ENCODE measurements at regions not wholly inside any gene's neighbourhood (a gene's known extent, or its start where the extent isn't known, plus 50 kb on each side); places are given as distances from the start of the nearest gene placed in this dataset.
"Not testable (repeated sequence)": the region's sequence is repeated elsewhere in the genome, so short reads cannot be mapped to it uniquely, and the experiment has no call there.

GRCh38 chr4:66475596-66475995 is 805.3 kb upstream of the EPHA5 start:
- intact Hi-C loops (cut with micrococcal nuclease) = no loop called here

DNA sequence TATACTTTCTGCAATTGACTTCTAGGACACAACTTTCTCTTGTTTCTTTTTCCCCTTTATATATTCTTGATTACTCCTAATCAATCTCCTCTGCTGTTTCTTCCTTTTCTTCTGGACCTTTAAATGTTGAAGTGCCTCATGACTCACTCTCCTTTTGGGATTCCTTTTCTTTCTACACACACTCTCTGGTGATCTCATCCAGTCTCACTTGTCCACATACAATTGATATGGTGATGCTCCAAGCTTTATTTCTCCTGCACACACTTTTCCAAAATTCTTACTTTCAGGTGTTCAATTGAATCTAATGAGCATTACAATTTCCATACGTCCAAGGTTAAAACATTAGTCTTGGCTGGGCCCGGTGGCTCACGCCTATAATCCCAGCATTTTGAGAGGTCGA is 794.8 kb upstream of the EPHA5 start:
- intact Hi-C loops (cut with micrococcal nuclease) = no loop called here

- intact Hi-C loops (cut with micrococcal nuclease) = not testable (repeated sequence)
These were observed 792.6 kb upstream of the EPHA5 start for GRCh38 chr4:66462890-66463289.

DNA sequence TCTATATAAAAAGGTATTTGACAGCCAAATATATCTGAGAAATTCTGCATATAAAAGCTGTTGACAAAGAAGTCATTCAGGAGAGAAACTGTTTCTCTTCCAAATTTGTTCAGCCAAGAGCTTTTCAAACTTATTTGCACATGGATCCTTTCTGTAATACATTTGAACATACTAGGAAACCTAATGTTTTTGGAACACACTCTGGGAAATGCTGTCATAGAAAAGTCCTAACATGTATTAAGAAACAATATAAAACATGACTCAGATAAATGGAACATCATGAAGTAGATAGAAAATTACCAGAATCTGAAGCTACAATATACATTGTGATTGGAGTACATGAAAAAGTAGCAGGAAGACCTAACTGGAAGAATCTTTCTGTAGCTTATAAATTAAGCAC is 781.5 kb upstream of the EPHA5 start:
- intact Hi-C loops (cut with micrococcal nuclease) = no loop called here

DNA sequence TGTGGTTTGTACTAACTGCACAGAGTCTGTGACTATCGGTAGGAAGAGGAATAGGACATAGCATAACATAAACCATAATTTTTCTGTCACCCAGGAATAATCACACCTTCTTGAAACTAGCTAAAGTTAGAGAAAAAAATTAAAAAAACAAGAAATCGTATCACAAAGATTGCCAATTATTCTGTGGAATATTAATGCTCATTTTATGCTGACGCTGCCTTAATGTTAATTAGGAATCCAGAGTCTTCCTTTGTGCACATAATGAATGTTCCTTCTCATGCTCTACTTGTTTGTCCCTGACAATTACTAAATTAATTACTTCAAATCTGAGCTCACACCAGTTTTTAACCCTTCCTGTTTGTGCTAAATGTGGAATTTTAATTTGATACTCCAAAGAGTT is 772.7 kb upstream of the EPHA5 start:
- intact Hi-C loops (cut with micrococcal nuclease) = no loop called here

GRCh38 chr4:66439508-66439907 is 769.2 kb upstream of the EPHA5 start:
- intact Hi-C loops (cut with micrococcal nuclease) = no loop called here

DNA sequence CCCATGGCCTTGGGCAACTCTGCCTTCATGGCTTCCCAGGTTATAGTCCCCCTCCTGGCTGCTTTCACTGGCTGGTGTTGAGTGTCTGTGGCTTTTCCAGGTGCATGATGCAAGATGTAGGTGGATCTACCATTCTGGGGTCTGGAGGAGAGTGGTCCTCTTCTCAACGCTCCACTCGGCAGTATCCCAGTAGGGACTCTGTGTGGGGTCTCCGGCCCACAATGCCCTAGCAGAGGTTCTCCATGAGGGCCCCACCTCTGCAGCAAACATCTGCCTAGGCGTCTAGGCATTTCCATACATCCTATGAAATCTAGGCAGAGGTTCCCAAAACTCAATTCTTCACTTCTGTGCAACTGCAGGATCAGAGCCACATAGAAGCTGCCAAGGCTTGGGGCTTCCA is 763.4 kb upstream of the EPHA5 start:
- intact Hi-C loops (cut with micrococcal nuclease) = no loop called here

DNA sequence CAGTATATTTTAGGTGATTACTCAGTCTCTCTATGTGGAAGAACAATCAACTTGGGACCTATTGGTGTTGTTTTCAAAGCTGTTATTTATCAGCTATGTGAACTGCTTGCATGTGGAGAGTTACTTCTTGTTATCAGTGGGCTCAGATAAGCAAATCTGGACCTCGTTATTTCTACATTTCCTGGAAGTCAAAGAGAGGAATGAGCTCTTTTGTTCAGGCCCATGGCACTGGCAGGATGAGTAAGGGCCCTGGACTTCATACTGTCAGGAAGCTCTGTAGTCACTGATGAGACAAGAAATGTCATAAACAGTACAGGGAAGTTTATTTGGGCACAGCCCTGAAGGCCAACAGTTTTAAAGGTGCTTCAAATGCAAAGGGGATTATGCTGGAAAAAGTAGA is 760.6 kb upstream of the EPHA5 start:
- intact Hi-C loops (cut with micrococcal nuclease) = no loop called here

DNA sequence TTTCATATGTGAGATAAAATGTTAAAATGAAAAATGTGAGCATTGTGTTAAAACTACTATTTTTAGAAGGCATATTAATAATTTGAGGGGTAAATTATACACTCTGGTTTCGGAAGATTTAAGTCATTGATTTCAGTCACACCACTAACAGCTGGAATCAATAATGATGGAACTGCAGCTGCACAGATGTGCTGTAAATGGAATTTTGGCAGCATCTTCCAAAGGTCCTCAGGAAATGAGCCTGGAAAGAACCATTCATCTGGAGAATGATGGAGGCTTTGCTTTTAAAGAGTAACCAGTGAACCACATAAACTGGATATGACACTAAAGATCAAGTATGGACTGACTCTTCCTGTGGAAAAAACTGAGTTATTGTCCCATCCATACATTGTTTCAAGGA is 759.0 kb upstream of the EPHA5 start:
- intact Hi-C loops (cut with micrococcal nuclease) = no loop called here

GRCh38 chr4:66416425-66416824 is 746.1 kb upstream of the EPHA5 start:
- intact Hi-C loops (cut with micrococcal nuclease) = no loop called here

GRCh38 chr4:66404141-66404540 is 733.9 kb upstream of the EPHA5 start:
- intact Hi-C loops (cut with micrococcal nuclease) = no loop called here

- intact Hi-C loops (cut with micrococcal nuclease) = no loop called here
These were observed 706.6 kb upstream of the EPHA5 start for GRCh38 chr4:66376921-66377320.

- intact Hi-C loops (cut with micrococcal nuclease) = no loop called here
These were observed 706.1 kb upstream of the EPHA5 start for GRCh38 chr4:66376396-66376795.

DNA sequence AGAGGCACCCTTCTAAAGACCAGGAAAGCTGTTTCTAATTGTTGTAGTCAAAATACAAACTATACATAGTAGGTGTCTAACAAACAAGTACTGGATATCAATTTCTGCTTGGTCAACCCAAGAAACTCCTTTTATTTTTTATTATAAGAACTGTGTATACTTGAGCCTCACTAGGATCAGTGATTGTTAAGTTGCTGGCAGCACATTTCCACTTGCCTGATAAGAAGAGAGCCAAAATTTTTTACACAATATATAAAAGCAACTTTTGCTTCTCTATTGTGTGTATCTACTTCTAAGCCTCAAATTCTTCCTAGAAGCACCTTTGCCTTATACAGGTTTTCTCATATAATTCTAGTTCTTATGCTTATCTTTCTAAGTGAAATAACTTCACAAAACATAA is 703.0 kb upstream of the EPHA5 start:
- intact Hi-C loops (cut with micrococcal nuclease) = no loop called here

- intact Hi-C loops (cut with micrococcal nuclease) = no loop called here
These were observed 702.4 kb upstream of the EPHA5 start for GRCh38 chr4:66372706-66373105.

DNA sequence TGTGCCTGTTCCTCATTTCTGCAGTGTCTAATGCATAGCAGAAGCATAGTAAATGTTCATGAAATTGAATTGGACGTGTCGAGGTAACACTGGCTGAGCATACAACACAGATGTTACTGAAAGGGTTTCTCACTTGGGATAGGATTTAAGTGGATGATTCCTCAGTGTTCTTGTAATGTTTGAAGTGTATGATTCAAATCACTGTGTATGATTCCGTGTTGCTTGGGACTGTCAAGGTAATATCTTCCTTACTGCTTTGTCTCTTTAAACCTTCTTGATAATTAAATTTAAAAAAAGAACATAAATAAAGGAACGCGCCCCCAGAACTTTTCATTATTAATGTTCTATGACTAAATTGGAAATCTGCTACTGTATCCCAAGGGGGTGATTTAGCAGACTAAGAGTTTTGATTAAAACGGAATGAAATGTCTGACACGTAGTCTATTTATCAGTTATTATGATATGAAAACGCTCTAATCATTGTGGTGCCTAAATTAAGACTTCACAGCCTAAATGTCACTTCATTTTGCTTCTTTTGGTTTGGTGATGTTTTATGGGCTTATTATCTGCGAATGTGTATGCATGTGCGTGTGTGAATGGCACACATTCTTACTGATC is 696.9 kb upstream of the EPHA5 start:
- intact Hi-C loops (cut with micrococcal nuclease) = no loop called here

DNA sequence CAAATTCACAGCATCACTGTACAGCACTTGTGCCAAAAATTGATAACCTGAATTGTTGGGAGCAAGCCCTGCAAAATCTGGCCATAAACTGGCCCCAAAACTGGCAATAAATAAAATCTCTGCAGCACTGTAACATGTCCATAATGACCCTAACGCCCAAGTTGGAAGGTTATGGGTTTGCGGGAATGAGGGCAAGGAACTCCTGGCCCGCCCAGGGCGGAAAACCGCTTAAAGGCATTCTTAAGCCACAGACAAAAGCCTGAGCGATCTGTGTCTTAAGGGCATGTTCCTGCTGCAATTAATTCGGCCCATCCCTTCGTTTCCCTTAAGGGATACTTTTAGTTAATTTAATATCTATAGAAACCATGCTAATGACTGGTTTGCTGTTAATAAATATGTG is 690.1 kb upstream of the EPHA5 start:
- intact Hi-C loops (cut with micrococcal nuclease) = not testable (repeated sequence)

DNA sequence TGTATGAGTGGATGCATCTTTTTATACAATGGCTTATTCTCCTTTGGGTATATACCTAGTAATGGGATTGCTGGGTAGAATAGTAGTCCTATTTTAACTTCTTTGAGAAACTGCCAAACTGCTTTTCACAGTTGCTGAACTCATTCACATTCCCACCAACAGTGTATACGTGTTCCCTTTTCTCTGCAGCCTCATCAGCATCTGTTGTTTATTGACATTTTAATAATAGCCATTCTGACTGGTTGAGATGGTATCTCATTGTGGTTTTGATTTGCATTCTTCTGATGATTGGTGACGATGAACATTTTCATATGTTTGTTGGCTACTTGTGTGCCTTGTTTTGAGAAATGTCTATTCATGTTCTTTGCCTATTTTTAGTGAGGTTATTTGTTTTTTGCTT is 687.0 kb upstream of the EPHA5 start:
- intact Hi-C loops (cut with micrococcal nuclease) = no loop called here

DNA sequence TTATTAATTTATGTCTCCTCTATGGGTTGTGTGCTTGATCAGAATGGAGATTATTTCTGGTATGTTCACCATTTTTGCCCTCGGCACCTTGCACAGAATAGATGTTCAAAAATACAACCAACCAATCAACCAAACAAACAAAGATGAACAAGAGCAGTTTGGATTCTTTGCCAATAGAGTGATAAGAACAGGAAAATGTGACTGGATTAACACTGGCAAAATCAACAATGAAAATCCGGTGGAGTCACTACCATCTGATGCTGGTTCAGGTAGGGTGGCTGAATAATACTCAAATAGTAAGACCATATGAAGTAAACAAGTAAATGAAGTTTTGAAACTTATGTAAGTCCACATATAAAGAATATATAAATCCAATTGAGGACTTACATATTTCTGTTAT is 685.0 kb upstream of the EPHA5 start:
- intact Hi-C loops (cut with micrococcal nuclease) = no loop called here

DNA sequence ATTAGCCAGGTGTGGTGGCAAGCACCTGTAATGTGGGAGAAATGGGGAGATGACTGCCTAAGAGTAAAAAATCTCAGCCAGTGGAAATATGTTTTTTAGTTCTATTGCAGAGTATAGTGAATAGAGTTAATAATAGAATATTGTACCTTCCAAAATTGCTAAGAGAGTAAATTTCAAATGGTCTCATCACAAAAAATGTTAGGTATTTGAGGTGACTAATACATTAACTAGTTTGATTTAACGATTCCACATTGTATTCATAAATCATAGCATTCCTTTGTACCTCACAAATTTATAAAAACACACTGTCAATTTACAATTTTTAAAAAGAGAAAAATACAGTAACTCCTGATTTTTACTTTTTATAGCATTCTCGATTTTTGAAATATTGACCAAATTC is 681.5 kb upstream of the EPHA5 start:
- intact Hi-C loops (cut with micrococcal nuclease) = no loop called here

DNA sequence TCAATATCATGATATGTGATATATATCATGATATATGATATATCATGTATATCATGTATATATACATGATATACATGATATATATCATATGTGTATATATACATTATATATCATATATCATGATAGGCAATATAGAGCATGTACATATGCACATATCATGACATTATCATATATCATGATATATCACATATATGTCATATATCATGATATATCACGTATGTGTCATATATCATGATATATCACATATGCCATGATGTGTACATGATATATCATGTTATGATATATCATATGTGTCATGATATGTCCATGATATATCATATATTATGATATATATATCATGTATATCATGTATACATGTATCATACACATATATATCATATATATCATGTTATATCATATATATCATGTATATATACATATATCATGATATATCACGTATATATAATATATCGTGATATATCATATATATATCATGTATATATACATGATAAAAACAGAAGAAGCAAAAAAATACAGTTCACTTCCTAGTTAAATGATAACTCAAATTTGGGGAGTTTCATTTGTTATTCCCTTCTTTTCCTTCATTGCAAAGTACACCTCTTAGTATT is 670.1 kb upstream of the EPHA5 start:
- intact Hi-C loops (cut with micrococcal nuclease) = no loop called here

GRCh38 chr4:66339007-66339406 is 668.7 kb upstream of the EPHA5 start:
- intact Hi-C loops (cut with micrococcal nuclease) = no loop called here

GRCh38 chr4:66331761-66332160 is 661.5 kb upstream of the EPHA5 start:
- intact Hi-C loops (cut with micrococcal nuclease) = no loop called here

GRCh38 chr4:66330125-66330524 is 659.8 kb upstream of the EPHA5 start:
- intact Hi-C loops (cut with micrococcal nuclease) = no loop called here
